ENCODE measurements at regions not wholly inside any gene's neighbourhood (a gene's known extent, or its start where the extent isn't known, plus 50 kb on each side); places are given as distances from the start of the nearest gene placed in this dataset.
"Not testable (repeated sequence)": the region's sequence is repeated elsewhere in the genome, so short reads cannot be mapped to it uniquely, and the experiment has no call there.

- ATAC-seq (replicated peaks) = no peak
- Mint-ChIP-seq H3K4me1 (no peaks in the 10 kb centered on the region), H3K36me3 (ENCODE audit: low read depth) (no peaks in the 10 kb centered on the region), H3K27me3 (no peaks in the 10 kb centered on the region), H3K27ac (no peak overlapping the region), H3K4me3 (no peak overlapping the region), H3K9me3 (peaks cover 7% of the 10 kb centered on the region)
Measured at GRCh38 chr5:10031817-10032216, 217.9 kb downstream of the ATPSCKMT start.

GRCh38 chr5:10030219-10030831 is 219.4 kb downstream of the ATPSCKMT start:
- Mint-ChIP-seq H3K27ac (no peak overlapping the region), H3K36me3 (ENCODE audit: low read depth) (no peaks in the 10 kb centered on the region), H3K27me3 (no peaks in the 10 kb centered on the region), H3K4me1 (no peaks in the 10 kb centered on the region), H3K9me3 (peaks cover 6% of the 10 kb centered on the region), H3K4me3 (no peak overlapping the region)
- ATAC-seq (replicated peaks) = no peak

- H3K4me1 Mint-ChIP-seq = no peaks in the 10 kb centered on the region
- H3K27ac Mint-ChIP-seq = no peak overlapping the region
- ATAC-seq (replicated peaks) = no peak
- no peaks in the 10 kb centered on the region for H3K27me3 Mint-ChIP-seq
- no peak overlapping the region for H3K4me3 Mint-ChIP-seq
- H3K36me3 Mint-ChIP-seq (ENCODE audit: low read depth) = no peaks in the 10 kb centered on the region
- H3K9me3 Mint-ChIP-seq = peaks cover 16% of the 10 kb centered on the region
Measured at GRCh38 chr5:10023494-10023893, 226.2 kb downstream of the ATPSCKMT start.

- no peaks in the 10 kb centered on the region for H3K27me3 Mint-ChIP-seq
- peaks cover 19% of the 10 kb centered on the region for H3K9me3 Mint-ChIP-seq
- no peaks in the 10 kb centered on the region for H3K36me3 Mint-ChIP-seq (ENCODE audit: low read depth)
- H3K4me1 Mint-ChIP-seq = no peaks in the 10 kb centered on the region
- no peak overlapping the region for H3K27ac Mint-ChIP-seq
- no peak for ATAC-seq (replicated peaks)
- H3K4me3 Mint-ChIP-seq = no peak overlapping the region
Measured at GRCh38 chr5:10021248-10021647, 228.4 kb downstream of the ATPSCKMT start.

GRCh38 chr5:10019236-10019635 is 230.5 kb downstream of the ATPSCKMT start:
- Mint-ChIP-seq H3K36me3 (ENCODE audit: low read depth) (no peaks in the 10 kb centered on the region), H3K27ac (no peak overlapping the region), H3K4me3 (no peak overlapping the region), H3K4me1 (no peaks in the 10 kb centered on the region), H3K9me3 (peaks cover 19% of the 10 kb centered on the region), H3K27me3 (no peaks in the 10 kb centered on the region)
- no peak for ATAC-seq (replicated peaks)

GRCh38 chr5:10018201-10019069 is 231.3 kb downstream of the ATPSCKMT start:
- Mint-ChIP-seq H3K9me3 (peaks cover 24% of the 10 kb centered on the region), H3K4me3 (no peak overlapping the region), H3K27me3 (no peaks in the 10 kb centered on the region), H3K4me1 (no peaks in the 10 kb centered on the region), H3K36me3 (ENCODE audit: low read depth) (no peaks in the 10 kb centered on the region), H3K27ac (no peak overlapping the region)
- ATAC-seq (replicated peaks) = no peak

- no peak overlapping the region for H3K27ac Mint-ChIP-seq
- H3K4me3 Mint-ChIP-seq = no peak overlapping the region
- no peaks in the 10 kb centered on the region for H3K27me3 Mint-ChIP-seq
- H3K4me1 Mint-ChIP-seq = no peaks in the 10 kb centered on the region
- no peaks in the 10 kb centered on the region for H3K36me3 Mint-ChIP-seq (ENCODE audit: low read depth)
- peaks cover 17% of the 10 kb centered on the region for H3K9me3 Mint-ChIP-seq
- ATAC-seq (replicated peaks) = no peak
Measured at GRCh38 chr5:10017786-10018185, 231.9 kb downstream of the ATPSCKMT start.

- H3K4me3 Mint-ChIP-seq; H3K27me3 Mint-ChIP-seq; H3K4me1 Mint-ChIP-seq; H3K27ac Mint-ChIP-seq; H3K36me3 Mint-ChIP-seq (ENCODE audit: low read depth); ATAC-seq (replicated peaks): not testable (repeated sequence)
- H3K9me3 Mint-ChIP-seq = peaks cover 12% of the 10 kb centered on the region
Measured at GRCh38 chr5:10016559-10016958, 233.1 kb downstream of the ATPSCKMT start.

GRCh38 chr5:10015681-10016080 is 234.0 kb downstream of the ATPSCKMT start:
- not testable (repeated sequence) for ATAC-seq (replicated peaks); H3K27me3 Mint-ChIP-seq; H3K27ac Mint-ChIP-seq; H3K4me1 Mint-ChIP-seq; H3K4me3 Mint-ChIP-seq; H3K9me3 Mint-ChIP-seq; H3K36me3 Mint-ChIP-seq (ENCODE audit: low read depth)

GRCh38 chr5:10009802-10010201 is 239.9 kb downstream of the ATPSCKMT start:
- no peak for ATAC-seq (replicated peaks)
- H3K4me3 Mint-ChIP-seq = no peak overlapping the region
- no peaks in the 10 kb centered on the region for H3K36me3 Mint-ChIP-seq (ENCODE audit: low read depth)
- no peak overlapping the region for H3K27ac Mint-ChIP-seq
- peaks cover 8% of the 10 kb centered on the region for H3K9me3 Mint-ChIP-seq
- no peaks in the 10 kb centered on the region for H3K4me1 Mint-ChIP-seq
- no peaks in the 10 kb centered on the region for H3K27me3 Mint-ChIP-seq

- H3K36me3 Mint-ChIP-seq (ENCODE audit: low read depth) = no peaks in the 10 kb centered on the region
- H3K9me3 Mint-ChIP-seq = peaks cover 11% of the 10 kb centered on the region
- no peak for ATAC-seq (replicated peaks)
- no peaks in the 10 kb centered on the region for H3K4me1 Mint-ChIP-seq
- no peak overlapping the region for H3K27ac Mint-ChIP-seq
- H3K27me3 Mint-ChIP-seq = no peaks in the 10 kb centered on the region
- H3K4me3 Mint-ChIP-seq = no peak overlapping the region
Measured at GRCh38 chr5:9987101-9987500, 262.6 kb downstream of the ATPSCKMT start.

- no peak for ATAC-seq (replicated peaks)
- Mint-ChIP-seq H3K4me1 (no peaks in the 10 kb centered on the region), H3K36me3 (ENCODE audit: low read depth) (no peaks in the 10 kb centered on the region), H3K4me3 (no peak overlapping the region), H3K27ac (no peak overlapping the region), H3K9me3 (peaks cover 9% of the 10 kb centered on the region), H3K27me3 (no peaks in the 10 kb centered on the region)
Measured at GRCh38 chr5:9977070-9977469, 272.6 kb downstream of the ATPSCKMT start.

GRCh38 chr5:9976621-9977020 is 273.1 kb downstream of the ATPSCKMT start:
- no peaks in the 10 kb centered on the region for H3K27me3 Mint-ChIP-seq

GRCh38 chr5:9972059-9972458 is 277.6 kb downstream of the ATPSCKMT start:
- no peak overlapping the region for H3K27ac Mint-ChIP-seq
- no peak overlapping the region for H3K4me3 Mint-ChIP-seq
- peaks cover 3% of the 10 kb centered on the region for H3K9me3 Mint-ChIP-seq
- H3K4me1 Mint-ChIP-seq = no peaks in the 10 kb centered on the region
- no peak for ATAC-seq (replicated peaks)
- no peaks in the 10 kb centered on the region for H3K27me3 Mint-ChIP-seq
- no peaks in the 10 kb centered on the region for H3K36me3 Mint-ChIP-seq (ENCODE audit: low read depth)

More at GRCh38 chr5:9976621-9977020, 273.1 kb downstream of the ATPSCKMT start:
- peaks cover 9% of the 10 kb centered on the region for H3K9me3 Mint-ChIP-seq
- H3K27ac Mint-ChIP-seq = no peak overlapping the region
- H3K4me1 Mint-ChIP-seq = no peaks in the 10 kb centered on the region
- H3K36me3 Mint-ChIP-seq (ENCODE audit: low read depth) = no peaks in the 10 kb centered on the region
- H3K4me3 Mint-ChIP-seq = no peak overlapping the region
- no peak for ATAC-seq (replicated peaks)

GRCh38 chr5:9971301-9971700 is 278.4 kb downstream of the ATPSCKMT start:
- ATAC-seq (replicated peaks) = no peak
- Mint-ChIP-seq H3K4me3 (no peak overlapping the region), H3K36me3 (ENCODE audit: low read depth) (no peaks in the 10 kb centered on the region), H3K27ac (no peak overlapping the region), H3K4me1 (no peaks in the 10 kb centered on the region), H3K9me3 (peaks cover 3% of the 10 kb centered on the region), H3K27me3 (no peaks in the 10 kb centered on the region)

Measured in activated T-helper 17 cell treated with anti-CD3 and anti-CD28 coated beads, Interleukin-2, amount 50 U/mL, for 72 hours (primary cell).